GM12878 (cell line): ENCODE measurements at regions not wholly inside any gene's neighbourhood (a gene's known extent, or its start where the extent isn't known, plus 50 kb on each side); places are given as distances from the start of the nearest gene placed in this dataset.

Source experiments
- JUND ChIP-seq: IDR thresholded peaks from 2 replicates; pipeline ENCODE4 v1.6.1; 2012; ENCODE audit warnings: low read depth, mild to moderate bottlenecking, low read length, improper control_type of control experiment, moderate library complexity
- MTA2 ChIP-seq: fragments of 450-650 bp; IDR thresholded peaks from 2 replicates; pipeline ENCODE4 v1.6.1; 2016; ENCODE audit warnings: low read depth, mild to moderate bottlenecking, moderate library complexity
- RBBP5 ChIP-seq: fragments of 200-600 bp; sonication (generic); conservative IDR thresholded peaks from 2 replicates; pipeline ENCODE4 v1.6.1; 2016
- RUNX3 ChIP-seq: IDR thresholded peaks from 2 replicates; pipeline ENCODE4 v1.6.1; 2012; ENCODE audit warnings: low read length, inconsistent platforms
- STAT3 ChIP-seq: IDR thresholded peaks from 2 replicates; pipeline ENCODE4 v1.6.1; 2011; ENCODE audit warnings: low read depth, low read length, improper control_type of control experiment
- ZNF24 ChIP-seq: fragments of 450-650 bp; IDR thresholded peaks from 2 replicates; pipeline ENCODE4 v1.6.1; 2017; ENCODE audit warnings: antibody characterized with exemption, mild to moderate bottlenecking
- TF ChIP-seq, protein P1 (sequence below): fragments of 450-650 bp; IDR thresholded peaks from 2 replicates; pipeline ENCODE4 v1.6.1; 2017; ENCODE audit warnings: mild to moderate bottlenecking, moderate library complexity
- TF ChIP-seq, protein P2 (sequence below): IDR thresholded peaks from 2 replicates; pipeline ENCODE4 v1.6.1; 2011; ENCODE audit warnings: borderline replicate concordance, low read depth, mild to moderate bottlenecking, moderate library complexity, low read length; ENCODE audit not compliant: insufficient read depth, poor library complexity, severe bottlenecking
- TF ChIP-seq, protein P3 (sequence below): IDR thresholded peaks from 2 replicates; pipeline ENCODE4 v1.6.1; 2011; ENCODE audit warnings: mild to moderate bottlenecking, low read depth, low read length, moderate library complexity; ENCODE audit not compliant: insufficient replicate concordance
- TF ChIP-seq, protein P4 (sequence below): fragments of 450-650 bp; IDR thresholded peaks from 2 replicates; pipeline ENCODE4 v1.6.1; 2017; ENCODE audit warnings: borderline replicate concordance
- TF ChIP-seq, protein P5 (sequence below): fragments of 450-650 bp; IDR thresholded peaks from 2 replicates; pipeline ENCODE4 v1.6.1; 2018; ENCODE audit warnings: mild to moderate bottlenecking, low read depth, moderate library complexity; ENCODE audit not compliant: partially characterized antibody

- TF ChIP-seq, protein P1, sequence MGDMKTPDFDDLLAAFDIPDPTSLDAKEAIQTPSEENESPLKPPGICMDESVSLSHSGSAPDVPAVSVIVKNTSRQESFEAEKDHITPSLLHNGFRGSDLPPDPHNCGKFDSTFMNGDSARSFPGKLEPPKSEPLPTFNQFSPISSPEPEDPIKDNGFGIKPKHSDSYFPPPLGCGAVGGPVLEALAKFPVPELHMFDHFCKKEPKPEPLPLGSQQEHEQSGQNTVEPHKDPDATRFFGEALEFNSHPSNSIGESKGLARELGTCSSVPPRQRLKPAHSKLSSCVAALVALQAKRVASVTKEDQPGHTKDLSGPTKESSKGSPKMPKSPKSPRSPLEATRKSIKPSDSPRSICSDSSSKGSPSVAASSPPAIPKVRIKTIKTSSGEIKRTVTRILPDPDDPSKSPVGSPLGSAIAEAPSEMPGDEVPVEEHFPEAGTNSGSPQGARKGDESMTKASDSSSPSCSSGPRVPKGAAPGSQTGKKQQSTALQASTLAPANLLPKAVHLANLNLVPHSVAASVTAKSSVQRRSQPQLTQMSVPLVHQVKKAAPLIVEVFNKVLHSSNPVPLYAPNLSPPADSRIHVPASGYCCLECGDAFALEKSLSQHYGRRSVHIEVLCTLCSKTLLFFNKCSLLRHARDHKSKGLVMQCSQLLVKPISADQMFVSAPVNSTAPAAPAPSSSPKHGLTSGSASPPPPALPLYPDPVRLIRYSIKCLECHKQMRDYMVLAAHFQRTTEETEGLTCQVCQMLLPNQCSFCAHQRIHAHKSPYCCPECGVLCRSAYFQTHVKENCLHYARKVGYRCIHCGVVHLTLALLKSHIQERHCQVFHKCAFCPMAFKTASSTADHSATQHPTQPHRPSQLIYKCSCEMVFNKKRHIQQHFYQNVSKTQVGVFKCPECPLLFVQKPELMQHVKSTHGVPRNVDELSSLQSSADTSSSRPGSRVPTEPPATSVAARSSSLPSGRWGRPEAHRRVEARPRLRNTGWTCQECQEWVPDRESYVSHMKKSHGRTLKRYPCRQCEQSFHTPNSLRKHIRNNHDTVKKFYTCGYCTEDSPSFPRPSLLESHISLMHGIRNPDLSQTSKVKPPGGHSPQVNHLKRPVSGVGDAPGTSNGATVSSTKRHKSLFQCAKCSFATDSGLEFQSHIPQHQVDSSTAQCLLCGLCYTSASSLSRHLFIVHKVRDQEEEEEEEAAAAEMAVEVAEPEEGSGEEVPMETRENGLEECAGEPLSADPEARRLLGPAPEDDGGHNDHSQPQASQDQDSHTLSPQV = no peak
- TF ChIP-seq JUND (peak; percentile 54; the same call in 1 of the 2 replicates), RBBP5 (no peak), RUNX3 (peak; percentile 16), ZNF24 (no peak; the same call in 1 of the 2 replicates), MTA2 (peak; percentile 97), STAT3 (no peak)
- TF ChIP-seq, protein P2, sequence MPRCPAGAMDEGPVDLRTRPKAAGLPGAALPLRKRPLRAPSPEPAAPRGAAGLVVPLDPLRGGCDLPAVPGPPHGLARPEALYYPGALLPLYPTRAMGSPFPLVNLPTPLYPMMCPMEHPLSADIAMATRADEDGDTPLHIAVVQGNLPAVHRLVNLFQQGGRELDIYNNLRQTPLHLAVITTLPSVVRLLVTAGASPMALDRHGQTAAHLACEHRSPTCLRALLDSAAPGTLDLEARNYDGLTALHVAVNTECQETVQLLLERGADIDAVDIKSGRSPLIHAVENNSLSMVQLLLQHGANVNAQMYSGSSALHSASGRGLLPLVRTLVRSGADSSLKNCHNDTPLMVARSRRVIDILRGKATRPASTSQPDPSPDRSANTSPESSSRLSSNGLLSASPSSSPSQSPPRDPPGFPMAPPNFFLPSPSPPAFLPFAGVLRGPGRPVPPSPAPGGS = no peak
- TF ChIP-seq, protein P3, sequence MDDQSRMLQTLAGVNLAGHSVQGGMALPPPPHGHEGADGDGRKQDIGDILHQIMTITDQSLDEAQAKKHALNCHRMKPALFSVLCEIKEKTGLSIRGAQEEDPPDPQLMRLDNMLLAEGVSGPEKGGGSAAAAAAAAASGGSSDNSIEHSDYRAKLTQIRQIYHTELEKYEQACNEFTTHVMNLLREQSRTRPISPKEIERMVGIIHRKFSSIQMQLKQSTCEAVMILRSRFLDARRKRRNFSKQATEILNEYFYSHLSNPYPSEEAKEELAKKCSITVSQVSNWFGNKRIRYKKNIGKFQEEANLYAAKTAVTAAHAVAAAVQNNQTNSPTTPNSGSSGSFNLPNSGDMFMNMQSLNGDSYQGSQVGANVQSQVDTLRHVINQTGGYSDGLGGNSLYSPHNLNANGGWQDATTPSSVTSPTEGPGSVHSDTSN = no peak
- TF ChIP-seq, protein P4, sequence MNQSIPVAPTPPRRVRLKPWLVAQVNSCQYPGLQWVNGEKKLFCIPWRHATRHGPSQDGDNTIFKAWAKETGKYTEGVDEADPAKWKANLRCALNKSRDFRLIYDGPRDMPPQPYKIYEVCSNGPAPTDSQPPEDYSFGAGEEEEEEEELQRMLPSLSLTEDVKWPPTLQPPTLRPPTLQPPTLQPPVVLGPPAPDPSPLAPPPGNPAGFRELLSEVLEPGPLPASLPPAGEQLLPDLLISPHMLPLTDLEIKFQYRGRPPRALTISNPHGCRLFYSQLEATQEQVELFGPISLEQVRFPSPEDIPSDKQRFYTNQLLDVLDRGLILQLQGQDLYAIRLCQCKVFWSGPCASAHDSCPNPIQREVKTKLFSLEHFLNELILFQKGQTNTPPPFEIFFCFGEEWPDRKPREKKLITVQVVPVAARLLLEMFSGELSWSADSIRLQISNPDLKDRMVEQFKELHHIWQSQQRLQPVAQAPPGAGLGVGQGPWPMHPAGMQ = no peak
- TF ChIP-seq, protein P5, sequence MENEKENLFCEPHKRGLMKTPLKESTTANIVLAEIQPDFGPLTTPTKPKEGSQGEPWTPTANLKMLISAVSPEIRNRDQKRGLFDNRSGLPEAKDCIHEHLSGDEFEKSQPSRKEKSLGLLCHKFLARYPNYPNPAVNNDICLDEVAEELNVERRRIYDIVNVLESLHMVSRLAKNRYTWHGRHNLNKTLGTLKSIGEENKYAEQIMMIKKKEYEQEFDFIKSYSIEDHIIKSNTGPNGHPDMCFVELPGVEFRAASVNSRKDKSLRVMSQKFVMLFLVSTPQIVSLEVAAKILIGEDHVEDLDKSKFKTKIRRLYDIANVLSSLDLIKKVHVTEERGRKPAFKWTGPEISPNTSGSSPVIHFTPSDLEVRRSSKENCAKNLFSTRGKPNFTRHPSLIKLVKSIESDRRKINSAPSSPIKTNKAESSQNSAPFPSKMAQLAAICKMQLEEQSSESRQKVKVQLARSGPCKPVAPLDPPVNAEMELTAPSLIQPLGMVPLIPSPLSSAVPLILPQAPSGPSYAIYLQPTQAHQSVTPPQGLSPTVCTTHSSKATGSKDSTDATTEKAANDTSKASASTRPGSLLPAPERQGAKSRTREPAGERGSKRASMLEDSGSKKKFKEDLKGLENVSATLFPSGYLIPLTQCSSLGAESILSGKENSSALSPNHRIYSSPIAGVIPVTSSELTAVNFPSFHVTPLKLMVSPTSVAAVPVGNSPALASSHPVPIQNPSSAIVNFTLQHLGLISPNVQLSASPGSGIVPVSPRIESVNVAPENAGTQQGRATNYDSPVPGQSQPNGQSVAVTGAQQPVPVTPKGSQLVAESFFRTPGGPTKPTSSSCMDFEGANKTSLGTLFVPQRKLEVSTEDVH = no peak
- TF ChIP-seq, all 136 proteins: peak for 44
Observed at GRCh38 chr4:170336238-170336775, 246.6 kb upstream of the AADAT start (continued).
